ENCODE measurements at regions not wholly inside any gene's neighbourhood (a gene's known extent, or its start where the extent isn't known, plus 50 kb on each side); places are given as distances from the start of the nearest gene placed in this dataset.

DNA sequence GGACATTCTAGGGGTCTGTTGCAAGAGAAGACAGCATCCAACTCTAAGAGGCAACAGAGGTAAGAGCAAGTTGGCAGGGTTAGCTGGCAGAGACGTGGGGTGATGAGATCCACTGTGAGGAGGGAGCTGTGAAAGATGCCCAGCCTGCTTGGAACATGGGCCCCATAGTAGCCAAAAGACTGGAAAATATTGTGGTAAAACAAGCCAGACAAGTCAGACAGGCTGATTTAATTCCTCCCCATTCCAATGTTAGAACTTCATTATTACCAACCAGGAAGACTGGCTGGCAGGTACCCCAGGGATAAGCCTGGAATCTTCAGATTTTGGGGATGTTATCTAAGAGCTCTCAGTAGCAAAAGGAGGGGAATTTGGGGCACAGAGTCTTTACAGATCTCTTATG is 181.3 kb downstream of the SEC61B start:
- Histone ChIP-seq H3K9me3 (ENCODE audit: control insufficient read depth, insufficient read depth, low read length) (no peaks in the 10 kb centered on the region), H3K4me2 (ENCODE audit: low read length) (no peak overlapping the region), H3K4me3 (ENCODE audit: low read length) (no peak overlapping the region), H3K27ac (ENCODE audit: low read depth, low read length) (no peak overlapping the region), H3K79me2 (ENCODE audit: control insufficient read depth, low read length) (no peaks in the 10 kb centered on the region), H3K9me2 (replicated peaks; ENCODE audit: control insufficient read depth, low read length) (no peaks in the 10 kb centered on the region), H3K27me3 (ENCODE audit: control insufficient read depth, low read length) (no peaks in the 10 kb centered on the region), H4K20me1 (ENCODE audit: control insufficient read depth, insufficient read depth, low read depth, low read length) (no peaks in the 10 kb centered on the region), H3F3A (ENCODE audit: control insufficient read depth, insufficient read depth) (no peaks in the 10 kb centered on the region), H3K4me1 (ENCODE audit: control insufficient read depth, low read length) (no peaks in the 10 kb centered on the region), H3K36me3 (ENCODE audit: control insufficient read depth, low read length) (no peaks in the 10 kb centered on the region)
- TF ChIP-seq EZH2phosphoT487 (IDR thresholded peaks at IDR 0.05; ENCODE audit: borderline replicate concordance, low read length): no peak
- TF ChIP-seq, protein P1, sequence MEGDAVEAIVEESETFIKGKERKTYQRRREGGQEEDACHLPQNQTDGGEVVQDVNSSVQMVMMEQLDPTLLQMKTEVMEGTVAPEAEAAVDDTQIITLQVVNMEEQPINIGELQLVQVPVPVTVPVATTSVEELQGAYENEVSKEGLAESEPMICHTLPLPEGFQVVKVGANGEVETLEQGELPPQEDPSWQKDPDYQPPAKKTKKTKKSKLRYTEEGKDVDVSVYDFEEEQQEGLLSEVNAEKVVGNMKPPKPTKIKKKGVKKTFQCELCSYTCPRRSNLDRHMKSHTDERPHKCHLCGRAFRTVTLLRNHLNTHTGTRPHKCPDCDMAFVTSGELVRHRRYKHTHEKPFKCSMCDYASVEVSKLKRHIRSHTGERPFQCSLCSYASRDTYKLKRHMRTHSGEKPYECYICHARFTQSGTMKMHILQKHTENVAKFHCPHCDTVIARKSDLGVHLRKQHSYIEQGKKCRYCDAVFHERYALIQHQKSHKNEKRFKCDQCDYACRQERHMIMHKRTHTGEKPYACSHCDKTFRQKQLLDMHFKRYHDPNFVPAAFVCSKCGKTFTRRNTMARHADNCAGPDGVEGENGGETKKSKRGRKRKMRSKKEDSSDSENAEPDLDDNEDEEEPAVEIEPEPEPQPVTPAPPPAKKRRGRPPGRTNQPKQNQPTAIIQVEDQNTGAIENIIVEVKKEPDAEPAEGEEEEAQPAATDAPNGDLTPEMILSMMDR (IDR thresholded peaks at IDR 0.05; ENCODE audit: low read depth, low read length, poor library complexity, severe bottlenecking): no peak

DNA sequence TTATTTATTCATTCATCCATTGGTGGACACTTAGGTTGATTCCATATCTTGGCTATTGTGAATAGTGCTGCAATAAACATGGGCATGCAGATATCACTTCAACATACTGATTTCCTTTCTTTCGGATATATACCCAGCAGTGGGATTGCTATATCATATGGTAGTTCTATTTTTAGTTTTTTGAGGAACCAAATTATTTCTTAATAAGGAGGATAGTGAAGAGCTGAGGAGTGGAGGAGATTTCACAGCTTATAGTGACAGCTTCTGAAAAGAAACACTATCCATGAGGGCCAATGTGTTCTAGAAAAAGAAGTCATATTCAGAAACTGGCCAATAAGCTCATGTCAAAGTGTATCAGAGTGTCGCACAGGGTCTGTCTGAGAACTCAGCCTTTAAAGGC is 183.3 kb downstream of the SEC61B start:
- Histone ChIP-seq H3K4me1 (ENCODE audit: control insufficient read depth, low read length) (no peaks in the 10 kb centered on the region), H3K36me3 (ENCODE audit: control insufficient read depth, low read length) (no peaks in the 10 kb centered on the region), H3K27ac (ENCODE audit: low read depth, low read length) (no peak overlapping the region), H3K9me2 (replicated peaks; ENCODE audit: control insufficient read depth, low read length) (no peaks in the 10 kb centered on the region), H3K9me3 (ENCODE audit: control insufficient read depth, insufficient read depth, low read length) (no peaks in the 10 kb centered on the region), H3K27me3 (ENCODE audit: control insufficient read depth, low read length) (no peaks in the 10 kb centered on the region), H3F3A (ENCODE audit: control insufficient read depth, insufficient read depth) (no peaks in the 10 kb centered on the region), H4K20me1 (ENCODE audit: control insufficient read depth, insufficient read depth, low read depth, low read length) (no peaks in the 10 kb centered on the region), H3K79me2 (ENCODE audit: control insufficient read depth, low read length) (no peaks in the 10 kb centered on the region), H3K4me2 (ENCODE audit: low read length) (no peak overlapping the region), H3K4me3 (ENCODE audit: low read length) (no peak overlapping the region)
- TF ChIP-seq, protein P1 (IDR thresholded peaks at IDR 0.05; ENCODE audit: low read depth, low read length, poor library complexity, severe bottlenecking): no peak
- TF ChIP-seq EZH2phosphoT487 (IDR thresholded peaks at IDR 0.05; ENCODE audit: borderline replicate concordance, low read length): no peak

DNA sequence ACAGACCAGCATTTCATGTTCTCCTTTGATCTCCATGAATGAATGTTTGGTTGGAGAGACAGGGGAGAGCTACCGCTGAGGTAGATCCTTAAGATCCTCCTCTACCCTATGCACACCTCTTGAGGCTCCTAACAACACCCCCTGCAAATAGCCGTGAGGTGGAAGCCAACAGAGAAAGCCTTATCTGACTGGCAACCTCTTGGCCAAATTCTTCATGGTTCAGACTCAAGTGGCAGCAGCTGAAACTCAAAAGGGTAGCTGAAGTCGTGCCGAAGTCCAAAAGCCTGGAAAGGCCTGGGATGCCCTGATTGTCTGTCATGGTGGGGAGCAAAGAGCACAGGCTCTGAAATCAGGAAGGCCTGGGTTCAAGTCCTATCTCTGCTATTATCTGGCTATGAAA is 184.9 kb downstream of the SEC61B start:
- Histone ChIP-seq H4K20me1 (ENCODE audit: control insufficient read depth, insufficient read depth, low read depth, low read length) (no peaks in the 10 kb centered on the region), H3K4me3 (ENCODE audit: low read length) (no peak overlapping the region), H3K27ac (ENCODE audit: low read depth, low read length) (no peak overlapping the region), H3F3A (ENCODE audit: control insufficient read depth, insufficient read depth) (no peaks in the 10 kb centered on the region), H3K79me2 (ENCODE audit: control insufficient read depth, low read length) (no peaks in the 10 kb centered on the region), H3K9me3 (ENCODE audit: control insufficient read depth, insufficient read depth, low read length) (no peaks in the 10 kb centered on the region), H3K4me1 (ENCODE audit: control insufficient read depth, low read length) (no peaks in the 10 kb centered on the region), H3K27me3 (ENCODE audit: control insufficient read depth, low read length) (no peaks in the 10 kb centered on the region), H3K4me2 (ENCODE audit: low read length) (no peak overlapping the region), H3K9me2 (replicated peaks; ENCODE audit: control insufficient read depth, low read length) (no peaks in the 10 kb centered on the region), H3K36me3 (ENCODE audit: control insufficient read depth, low read length) (no peaks in the 10 kb centered on the region)
- TF ChIP-seq, protein P1 (IDR thresholded peaks at IDR 0.05; ENCODE audit: low read depth, low read length, poor library complexity, severe bottlenecking): no peak
- TF ChIP-seq EZH2phosphoT487 (IDR thresholded peaks at IDR 0.05; ENCODE audit: borderline replicate concordance, low read length): no peak

DNA sequence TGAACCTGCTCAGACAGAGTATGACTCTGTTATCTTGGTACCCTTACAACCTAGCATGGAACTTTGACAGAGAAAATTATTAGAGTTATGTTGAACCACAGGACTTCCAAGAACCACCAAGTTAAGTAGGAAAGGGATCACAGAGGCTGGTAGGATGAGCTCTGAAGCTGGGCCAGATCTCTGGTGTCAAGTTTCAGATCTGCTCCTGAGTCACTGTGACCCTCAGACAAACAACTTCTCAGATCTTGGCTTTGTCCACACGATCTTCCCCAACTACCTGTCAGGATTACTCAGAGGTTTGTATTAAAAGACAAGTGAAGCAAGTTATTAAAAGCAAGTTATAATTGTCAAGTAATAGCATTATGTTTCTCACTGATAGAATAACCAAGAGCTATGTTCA is 189.0 kb downstream of the SEC61B start:
- H3K36me3 ChIP-seq (ENCODE audit: control insufficient read depth, low read length): no peaks in the 10 kb centered on the region
- H3K4me1 ChIP-seq (ENCODE audit: control insufficient read depth, low read length): no peaks in the 10 kb centered on the region
- TF ChIP-seq EZH2phosphoT487 (IDR thresholded peaks at IDR 0.05; ENCODE audit: borderline replicate concordance, low read length): no peak
- TF ChIP-seq, protein P1 (IDR thresholded peaks at IDR 0.05; ENCODE audit: low read depth, low read length, poor library complexity, severe bottlenecking): no peak

More for the DNA sequence above, 189.0 kb downstream of the SEC61B start:
- Histone ChIP-seq H3K9me2 (replicated peaks; ENCODE audit: control insufficient read depth, low read length) (no peaks in the 10 kb centered on the region), H3K79me2 (ENCODE audit: control insufficient read depth, low read length) (no peaks in the 10 kb centered on the region), H3K9me3 (ENCODE audit: control insufficient read depth, insufficient read depth, low read length) (no peaks in the 10 kb centered on the region), H4K20me1 (ENCODE audit: control insufficient read depth, insufficient read depth, low read depth, low read length) (no peaks in the 10 kb centered on the region), H3K27me3 (ENCODE audit: control insufficient read depth, low read length) (no peaks in the 10 kb centered on the region), H3K4me2 (ENCODE audit: low read length) (no peak overlapping the region), H3F3A (ENCODE audit: control insufficient read depth, insufficient read depth) (no peaks in the 10 kb centered on the region), H3K27ac (ENCODE audit: low read depth, low read length) (no peak overlapping the region), H3K4me3 (ENCODE audit: low read length) (no peak overlapping the region)

Measured in DOHH2 (cell line).